ENCODE measurements at regions not wholly inside any gene's neighbourhood (a gene's known extent, or its start where the extent isn't known, plus 50 kb on each side); places are given as distances from the start of the nearest gene placed in this dataset.

GRCh38 chr10:130934293-130935127 lies 377.0 kb downstream of the TCERG1L start:
- intact Hi-C loops (cut with DNase I; ENCODE audit: low total_unique reads): no loop called here
- Histone ChIP-seq H3K36me3 (no peaks in the 10 kb centered on the region), H3K27me3 (replicated peaks in 1 of 7) (peaks cover 0 to 7% (median 0%) of the 10 kb centered on the region in 7 donors), H3K4me3 (no peak overlapping the region), H3K27ac (no peak overlapping the region), H3K4me1 (peaks cover 0 to 7% (median 0%) of the 10 kb centered on the region in 6 donors), H3K9me3 (no peaks in the 10 kb centered on the region)
- TF ChIP-seq CTCF (IDR thresholded peaks at IDR 0.05 in 8 of 11, conservative IDR thresholded peaks at IDR 0.05 in 3 of 11): no peak
- no peak for TF ChIP-seq POLR2AphosphoS5 (IDR thresholded peaks at IDR 0.05)
- TF ChIP-seq POLR2A (IDR thresholded peaks at IDR 0.05): no peak
- DNase-seq: no peak
- 69 to 85% (median 77%) methylated on average over 13 of the region's 13 CpGs for WGBS, 5 donors

DNA sequence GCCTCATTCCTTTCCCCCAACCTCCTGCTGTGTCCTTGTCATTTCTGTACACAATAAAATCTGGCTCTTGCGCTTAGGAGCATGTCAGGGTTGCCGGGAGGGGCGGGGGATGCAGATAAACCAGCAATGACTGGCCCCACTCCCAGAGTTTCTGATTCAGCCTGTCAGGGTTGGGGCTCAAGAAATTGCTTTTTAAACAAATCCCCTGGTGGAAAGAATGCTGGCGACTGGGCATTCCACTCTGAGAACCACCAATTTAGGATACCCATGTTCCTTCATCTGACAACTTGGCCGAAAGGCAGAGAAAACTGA lies 376.4 kb downstream of the TCERG1L start:
- Histone ChIP-seq H3K4me3 (no peak overlapping the region), H3K4me1 (peaks cover 0 to 7% (median 0%) of the 10 kb centered on the region in 6 donors), H3K9me3 (no peaks in the 10 kb centered on the region), H3K27me3 (replicated peaks in 1 of 7) (peaks cover 0 to 2% (median 0%) of the 10 kb centered on the region in 7 donors), H3K36me3 (no peaks in the 10 kb centered on the region), H3K27ac (no peak overlapping the region)
- TF ChIP-seq POLR2AphosphoS5 (IDR thresholded peaks at IDR 0.05) (no peak), CTCF (IDR thresholded peaks at IDR 0.05 in 8 of 11, conservative IDR thresholded peaks at IDR 0.05 in 3 of 11) (no peak), POLR2A (IDR thresholded peaks at IDR 0.05) (no peak)
- WGBS, 5 donors: 50 to 68% (median 66%) methylated on average over 5 of the region's 5 CpGs
- intact Hi-C loops (cut with DNase I; ENCODE audit: low total_unique reads): no loop called here
- no peak for DNase-seq

GRCh38 chr10:130935897-130936550 lies 375.5 kb downstream of the TCERG1L start:
- Histone ChIP-seq H3K4me1 (peaks cover 0 to 7% (median 0%) of the 10 kb centered on the region in 6 donors), H3K4me3 (no peak overlapping the region), H3K27ac (no peak overlapping the region), H3K9me3 (no peaks in the 10 kb centered on the region), H3K36me3 (no peaks in the 10 kb centered on the region), H3K27me3 (replicated peaks in 1 of 7) (no peaks in the 10 kb centered on the region)
- WGBS, 5 donors: 68 to 80% (median 72%) methylated on average over 8 to 9 of the region's 9 CpGs
- intact Hi-C loops (cut with DNase I; ENCODE audit: low total_unique reads): no loop called here
- no peak for DNase-seq
- TF ChIP-seq POLR2A (IDR thresholded peaks at IDR 0.05) (no peak), CTCF (IDR thresholded peaks at IDR 0.05 in 8 of 11, conservative IDR thresholded peaks at IDR 0.05 in 3 of 11) (no peak), POLR2AphosphoS5 (IDR thresholded peaks at IDR 0.05) (no peak)

DNA sequence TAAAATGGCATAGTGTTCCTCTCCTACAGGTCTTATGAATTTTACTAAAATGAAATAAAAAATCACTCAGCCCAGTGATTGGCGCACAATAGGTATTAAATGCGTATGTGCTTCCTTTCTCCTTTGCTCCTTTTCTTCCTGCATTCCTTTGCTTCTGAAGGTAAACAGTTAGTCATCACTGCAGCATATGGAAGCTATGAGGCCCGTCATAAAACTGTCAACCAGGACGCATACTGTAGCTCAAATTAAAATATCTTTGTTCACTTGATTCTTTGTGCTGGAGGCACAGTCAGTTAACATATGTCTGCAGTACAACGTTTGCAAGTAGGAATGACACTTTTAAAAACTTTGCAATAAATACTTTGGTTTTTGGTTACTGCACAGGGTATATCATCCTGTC lies 374.7 kb downstream of the TCERG1L start:
- no peaks in the 10 kb centered on the region for H3K9me3 ChIP-seq
- intact Hi-C loops (cut with DNase I; ENCODE audit: low total_unique reads): no loop called here
- peaks cover 0 to 7% (median 0%) of the 10 kb centered on the region in 6 donors for H3K4me1 ChIP-seq
- no peak for DNase-seq
- no peaks in the 10 kb centered on the region for H3K36me3 ChIP-seq
- TF ChIP-seq POLR2A (IDR thresholded peaks at IDR 0.05): no peak
- H3K4me3 ChIP-seq: no peak overlapping the region
- H3K27ac ChIP-seq: no peak overlapping the region
- no peaks in the 10 kb centered on the region for H3K27me3 ChIP-seq (replicated peaks in 1 of 7)
- WGBS, 5 donors: 73 to 84% (median 81%) methylated on average over 5 of the region's 5 CpGs
